Esophagus muscularis mucosa (tissue), 4 donors: ENCODE measurements at regions not wholly inside any gene's neighbourhood (a gene's known extent, or its start where the extent isn't known, plus 50 kb on each side); places are given as distances from the start of the nearest gene placed in this dataset.

Experiments used
- DNase-seq: peaks from one replicate; pipeline ENCODE4 v3.0.0-alpha.2; 2017; ENCODE audit errors: extremely low spot score
- H3K27ac ChIP-seq, 4 donors: fragments of 200-600 bp; sonication (generic); replicated peaks in 1 of 4; 1 replicate in 3 of 4; 2 replicates in 1 of 4; pipeline ENCODE4 v1.5.1; 2016 to 2019; ENCODE audit warnings: mild to moderate bottlenecking in 1 of 4
- H3K27me3 ChIP-seq, 4 donors: fragments of 200-600 bp; sonication (generic); one replicate each; pipeline versions ENCODE4 v1.5.1 to v1.6.0; 2016 to 2019
- H3K36me3 ChIP-seq, 4 donors: fragments of 200-600 bp; sonication (generic); one replicate each; pipeline ENCODE4 v1.5.1; 2016 to 2019
- H3K4me1 ChIP-seq, 4 donors: fragments of 200-600 bp; sonication (generic); one replicate each; pipeline ENCODE4 v1.5.1; 2016 to 2019
- H3K4me3 ChIP-seq, 4 donors: fragments of 200-600 bp; sonication (generic); 1 replicate in 2 of 4; 2 replicates in 2 of 4; pipeline ENCODE4 v1.5.1; 2016 to 2019; ENCODE audit warnings: mild to moderate bottlenecking in 4 of 4, moderate library complexity in 1 of 4
- H3K9me3 ChIP-seq, 4 donors: fragments of 200-600 bp; sonication (generic); 1 replicate in 3 of 4; 2 replicates in 1 of 4; pipeline ENCODE4 v1.5.1; 2016 to 2019
- EP300 ChIP-seq: sonication (generic); formaldehyde crosslinking; IDR thresholded peaks from one replicate; pipeline ENCODE4 v1.6.1; 2017; ENCODE audit warnings: antibody characterized with exemption
- POLR2A ChIP-seq: fragments of 450-650 bp; IDR thresholded peaks from one replicate; pipeline ENCODE4 v1.6.1; 2017; ENCODE audit warnings: antibody characterized with exemption, moderate library complexity, mild to moderate bottlenecking, low read depth
- POLR2AphosphoS5 ChIP-seq, 2 donors: sonication (generic); formaldehyde crosslinking; IDR thresholded peaks; one replicate each; pipeline ENCODE4 v1.6.1; 2017; ENCODE audit warnings: antibody characterized with exemption in 2 of 2
- WGBS: methylation state at CpG from one replicate; pipeline ENCODE4 v1.1.5; 2018; 5-methylcytosine and 5-hydroxymethylcytosine counted together
- intact Hi-C: fragments of 100-400 bp; cut with DNase I; formaldehyde crosslinking; loops from one replicate; pipeline ENCODE4 v1.15.1; 2023
- TF ChIP-seq, protein P1 (sequence below), 3 experiments: fragments of 200-600 bp in 2 of 3; fragments of 450-650 bp in 1 of 3; sonication (generic) in 2 of 3; IDR thresholded peaks; one replicate each; pipeline ENCODE4 v1.5.1; 2017 to 2019; ENCODE audit warnings: antibody characterized with exemption in 3 of 3, mild to moderate bottlenecking in 2 of 3, moderate library complexity in 1 of 3

DNA sequence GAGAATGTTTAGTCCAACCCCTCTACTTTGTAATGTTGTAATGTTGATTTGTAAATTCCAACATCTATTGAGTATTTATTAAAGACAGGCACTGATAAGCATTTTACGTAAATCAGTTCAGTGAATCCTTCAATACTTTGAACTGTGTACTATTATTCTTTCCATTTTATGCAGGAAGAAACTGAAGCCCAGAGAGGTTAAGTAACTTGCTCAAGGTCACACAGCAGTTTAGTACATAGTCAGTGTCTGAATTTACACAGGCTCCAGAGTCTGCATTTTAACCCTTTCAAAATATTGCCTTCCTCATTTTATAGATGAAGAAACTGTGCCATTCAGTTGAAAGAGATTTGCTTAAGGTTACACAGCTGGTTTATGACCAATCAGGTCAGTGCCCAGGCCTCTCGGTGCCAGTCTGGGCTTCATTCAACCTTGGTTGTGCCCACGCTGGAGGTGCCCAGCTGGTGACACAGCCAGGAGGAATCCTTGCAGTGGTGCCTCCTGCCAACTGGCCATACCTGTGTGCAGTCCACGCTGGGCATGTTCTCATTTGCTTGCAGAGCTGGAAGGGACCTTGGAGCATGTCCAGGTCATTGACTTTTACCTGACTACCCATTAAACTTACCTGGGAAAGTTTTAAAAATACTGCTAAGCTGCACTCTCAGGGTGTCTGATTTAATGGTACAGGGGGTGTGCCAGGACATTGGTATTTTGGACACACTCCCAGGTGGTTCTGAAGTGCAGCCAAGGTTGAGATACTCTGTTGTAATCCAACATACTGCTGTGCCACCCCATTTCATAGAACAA is 74.3 kb upstream of the CYRIA start:
- intact Hi-C loops, result no loop called here
- H3K9me3 ChIP-seq, result no peaks in the 10 kb centered on the region
- no peak overlapping the region for H3K4me3 ChIP-seq
- peaks cover 0 to 8% (median 6%) of the 10 kb centered on the region in 4 donors for H3K4me1 ChIP-seq
- TF ChIP-seq, protein P1, sequence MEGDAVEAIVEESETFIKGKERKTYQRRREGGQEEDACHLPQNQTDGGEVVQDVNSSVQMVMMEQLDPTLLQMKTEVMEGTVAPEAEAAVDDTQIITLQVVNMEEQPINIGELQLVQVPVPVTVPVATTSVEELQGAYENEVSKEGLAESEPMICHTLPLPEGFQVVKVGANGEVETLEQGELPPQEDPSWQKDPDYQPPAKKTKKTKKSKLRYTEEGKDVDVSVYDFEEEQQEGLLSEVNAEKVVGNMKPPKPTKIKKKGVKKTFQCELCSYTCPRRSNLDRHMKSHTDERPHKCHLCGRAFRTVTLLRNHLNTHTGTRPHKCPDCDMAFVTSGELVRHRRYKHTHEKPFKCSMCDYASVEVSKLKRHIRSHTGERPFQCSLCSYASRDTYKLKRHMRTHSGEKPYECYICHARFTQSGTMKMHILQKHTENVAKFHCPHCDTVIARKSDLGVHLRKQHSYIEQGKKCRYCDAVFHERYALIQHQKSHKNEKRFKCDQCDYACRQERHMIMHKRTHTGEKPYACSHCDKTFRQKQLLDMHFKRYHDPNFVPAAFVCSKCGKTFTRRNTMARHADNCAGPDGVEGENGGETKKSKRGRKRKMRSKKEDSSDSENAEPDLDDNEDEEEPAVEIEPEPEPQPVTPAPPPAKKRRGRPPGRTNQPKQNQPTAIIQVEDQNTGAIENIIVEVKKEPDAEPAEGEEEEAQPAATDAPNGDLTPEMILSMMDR (IDR thresholded peaks at IDR 0.05), result no peak
- no peak for TF ChIP-seq EP300
- no peak for TF ChIP-seq POLR2A
- TF ChIP-seq POLR2AphosphoS5 (IDR thresholded peaks at IDR 0.05), result no peak
- no peaks in the 10 kb centered on the region for H3K36me3 ChIP-seq
- H3K27me3 ChIP-seq, result no peaks in the 10 kb centered on the region
- no peak overlapping the region for H3K27ac ChIP-seq
- WGBS, result 82% methylated on average over 4 of the region's 4 CpGs
- no peak for DNase-seq

DNA sequence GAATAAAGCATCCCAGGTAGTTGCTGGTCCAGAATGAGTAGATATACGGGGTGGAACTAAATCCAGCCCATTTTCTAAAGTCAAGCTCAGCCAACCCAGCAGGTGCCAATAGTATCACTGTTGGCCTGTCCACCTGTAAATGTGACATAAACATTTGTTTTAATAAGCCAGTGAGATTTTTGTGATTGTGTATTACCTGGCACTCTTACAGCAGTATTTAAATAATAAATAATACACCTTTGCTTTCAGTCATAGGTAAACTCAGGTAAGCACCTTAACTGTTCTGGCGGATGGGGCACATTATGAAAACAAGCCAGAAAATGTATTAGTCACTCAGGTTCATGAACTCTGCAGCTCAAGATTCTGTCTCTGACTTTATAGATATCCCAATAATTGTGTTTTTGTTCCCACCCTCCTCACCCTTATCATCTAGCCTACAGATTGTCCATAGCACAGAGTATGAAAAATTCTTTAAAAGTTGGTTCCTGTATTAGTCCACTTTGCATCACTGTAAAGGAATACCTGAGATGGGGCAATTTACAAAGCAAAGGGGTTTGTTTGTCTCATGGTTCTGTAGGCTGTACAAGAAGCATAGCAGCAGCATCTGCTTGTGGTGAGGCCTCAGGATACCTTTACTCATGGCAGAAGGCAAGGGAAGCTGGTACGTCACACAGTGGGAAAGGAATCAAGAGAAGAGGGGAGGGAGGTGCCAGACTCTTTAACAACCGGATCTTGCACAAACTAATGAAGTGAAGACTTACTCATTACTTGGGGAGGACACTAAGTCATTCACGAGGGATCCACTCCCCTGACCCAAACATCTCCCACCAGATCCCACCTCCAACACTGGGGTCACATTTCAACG is 73.0 kb upstream of the CYRIA start:
- Histone ChIP-seq H3K27me3 (no peaks in the 10 kb centered on the region), H3K4me3 (no peak overlapping the region), H3K27ac (no peak overlapping the region), H3K36me3 (no peaks in the 10 kb centered on the region), H3K9me3 (no peaks in the 10 kb centered on the region), H3K4me1 (peaks cover 0 to 8% (median 6%) of the 10 kb centered on the region in 4 donors)
- 85% methylated on average over 6 of the region's 6 CpGs for WGBS
- TF ChIP-seq, protein P1 (IDR thresholded peaks at IDR 0.05), result no peak
- TF ChIP-seq POLR2AphosphoS5 (IDR thresholded peaks at IDR 0.05), result no peak
- no peak for TF ChIP-seq EP300
- TF ChIP-seq POLR2A, result no peak
- no peak for DNase-seq
- intact Hi-C loops, result no loop called here

DNA sequence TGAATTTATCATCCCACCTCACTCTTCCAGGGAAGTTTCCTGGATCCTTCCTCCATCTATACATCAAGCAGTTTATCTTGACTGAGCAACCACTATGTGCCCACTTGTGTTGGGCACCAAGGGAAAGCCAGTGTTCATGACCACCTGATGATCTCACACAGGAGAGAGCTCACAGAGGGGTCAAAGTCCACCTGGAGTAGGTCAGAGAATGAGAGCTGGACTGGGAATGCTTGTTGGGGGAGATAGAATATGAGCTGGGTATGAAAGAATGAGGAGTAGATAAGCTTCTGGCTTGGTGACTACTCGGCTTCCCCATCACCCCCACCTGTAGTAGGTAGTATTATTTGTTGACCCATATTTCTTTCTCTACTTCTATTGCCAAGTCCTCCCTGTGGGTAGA is 72.2 kb upstream of the CYRIA start:
- Histone ChIP-seq H3K4me1 (peaks cover 0 to 8% (median 6%) of the 10 kb centered on the region in 4 donors), H3K36me3 (no peaks in the 10 kb centered on the region), H3K4me3 (no peak overlapping the region), H3K27ac (no peak overlapping the region), H3K9me3 (no peaks in the 10 kb centered on the region), H3K27me3 (no peaks in the 10 kb centered on the region)
- DNase-seq, result no peak
- 100% methylated on average over 1 of the region's 1 CpG for WGBS
- intact Hi-C loops, result no loop called here
- TF ChIP-seq POLR2A, result no peak
- TF ChIP-seq EP300, result no peak
- no peak for TF ChIP-seq POLR2AphosphoS5 (IDR thresholded peaks at IDR 0.05)
- TF ChIP-seq, protein P1 (IDR thresholded peaks at IDR 0.05), result no peak

DNA sequence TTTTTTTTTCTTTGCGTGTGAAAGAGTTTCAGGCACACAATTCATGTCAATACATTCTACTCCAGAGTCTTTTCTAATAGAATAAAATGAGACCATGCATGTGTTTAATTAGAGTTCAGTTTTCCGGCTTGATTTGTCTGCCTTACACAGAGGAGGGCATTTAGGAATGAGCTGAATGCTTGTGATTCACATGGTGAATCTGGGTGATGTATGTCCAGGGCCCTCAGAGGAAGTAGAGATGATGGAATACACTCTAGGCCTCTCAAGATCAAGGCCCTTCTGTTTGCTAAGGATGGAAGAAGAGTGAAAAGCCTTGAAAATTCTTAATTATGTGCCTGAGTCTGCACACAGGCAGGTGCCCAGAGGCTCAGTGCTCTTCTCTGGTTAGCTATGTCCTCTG is 71.0 kb upstream of the CYRIA start:
- Histone ChIP-seq H3K4me3 (no peak overlapping the region), H3K27me3 (no peaks in the 10 kb centered on the region), H3K27ac (no peak overlapping the region), H3K4me1 (peaks cover 0 to 8% (median 6%) of the 10 kb centered on the region in 4 donors), H3K36me3 (no peaks in the 10 kb centered on the region), H3K9me3 (no peaks in the 10 kb centered on the region)
- 92% methylated on average over 2 of the region's 2 CpGs for WGBS
- intact Hi-C loops, result no loop called here
- TF ChIP-seq POLR2AphosphoS5 (IDR thresholded peaks at IDR 0.05) (no peak), EP300 (no peak), POLR2A (no peak)
- TF ChIP-seq, protein P1 (IDR thresholded peaks at IDR 0.05), result no peak
- no peak for DNase-seq
